GM19035 (cell line): ENCODE measurements at regions not wholly inside any gene's neighbourhood (a gene's known extent, or its start where the extent isn't known, plus 50 kb on each side); places are given as distances from the start of the nearest gene placed in this dataset.

Experiments used
- ATAC-seq: cut with Tn5 transposase; IDR thresholded peaks from one replicate; pipeline ENCODE4 v1.9.1; 2021; ENCODE audit not compliant: unreplicated experiment

- no peak for ATAC-seq
Observed at GRCh38 chr14:101507836-101508150, 53.5 kb upstream of the DIO3 start.

GRCh38 chr14:101508196-101508947 lies 52.9 kb upstream of the DIO3 start:
- ATAC-seq, result no peak

GRCh38 chr14:101508948-101509729 lies 52.2 kb upstream of the DIO3 start:
- ATAC-seq, result no peak

- ATAC-seq, result no peak
Observed at GRCh38 chr14:101509730-101510371, 51.4 kb upstream of the DIO3 start.

- ATAC-seq, result no peak
Observed at GRCh38 chr14:101511199-101511598, 50.1 kb upstream of the DIO3 start.
